IMR-90 (cell line): ENCODE measurements at regions not wholly inside any gene's neighbourhood (a gene's known extent, or its start where the extent isn't known, plus 50 kb on each side); places are given as distances from the start of the nearest gene placed in this dataset.

Experiments used
- ATAC-seq: fragments of 200-7000 bp; cut with Tn5 transposase; 2 replicates; pipeline ENCODE4 v1.9.1; 2020; ENCODE audit warnings: low read depth, mild to moderate bottlenecking, moderate library complexity
- BruUV-seq: library from RNA; stranded (reverse); fragments of 400-500 nt; replicated peaks from 2 replicates; lab custom pipeline; 2021; lab: Mats Ljungman, UMichigan
- CTCF ChIA-PET: fragments of 300-600 bp; formaldehyde crosslinking; extraction: SDS; loops from one replicate; lab custom pipeline; 2021; ENCODE audit warnings: antibody characterized with exemption; lab: Yijun Ruan, JAX
- POLR2A ChIA-PET: fragments of 300-600 bp; sonication (Branson Sonifier 250); formaldehyde crosslinking; loops from one replicate; lab custom pipeline; 2022; ENCODE audit warnings: antibody characterized with exemption; ENCODE audit not compliant: unreplicated experiment; lab: Charles Lee
- DNase-seq: peaks from one replicate; pipeline ENCODE4 v3.0.0; 2013
- H2AFZ ChIP-seq: replicated peaks from 2 replicates; pipeline ENCODE3; 2013; ENCODE audit warnings: low read length, mild to moderate bottlenecking; ENCODE audit not compliant: poor library complexity
- H2AK5ac ChIP-seq: 2 replicates; pipeline ENCODE4 v1.6.1; 2013; ENCODE audit warnings: low read depth, low read length, inconsistent platforms
- H2AK9ac ChIP-seq: replicated peaks from 2 replicates; pipeline ENCODE3; 2013; ENCODE audit warnings: mild to moderate bottlenecking, low read depth, low read length, moderate library complexity; ENCODE audit not compliant: poor library complexity
- H2BK120ac ChIP-seq: 2 replicates; pipeline ENCODE4 v1.6.1; 2013; ENCODE audit warnings: low read depth, low read length, inconsistent platforms
- H2BK15ac ChIP-seq: 3 replicates; pipeline ENCODE4 v1.6.1; 2013; ENCODE audit warnings: low read depth, low read length, inconsistent platforms
- H2BK20ac ChIP-seq: 2 replicates; pipeline ENCODE4 v1.6.1; 2013; ENCODE audit warnings: low read depth, mild to moderate bottlenecking, inconsistent platforms, low read length, moderate library complexity
- H2BK5ac ChIP-seq: 2 replicates; pipeline ENCODE4 v1.6.1; 2013; ENCODE audit warnings: mild to moderate bottlenecking, low read depth, low read length, inconsistent platforms; ENCODE audit not compliant: poor library complexity, severe bottlenecking
- H3K14ac ChIP-seq: replicated peaks from 2 replicates; pipeline ENCODE4 v1.6.1; 2013; ENCODE audit warnings: low read depth, low read length, inconsistent platforms
- H3K18ac ChIP-seq: 2 replicates; pipeline ENCODE4 v1.6.1; 2013; ENCODE audit warnings: low read depth, low read length, control low read depth
- H3K23ac ChIP-seq: 2 replicates; pipeline ENCODE4 v1.6.1; 2013; ENCODE audit warnings: low read depth, low read length, inconsistent platforms
- H3K27ac ChIP-seq: 2 replicates; pipeline ENCODE4 v1.5.1; 2013; ENCODE audit warnings: mild to moderate bottlenecking, control low read depth, low read length; ENCODE audit not compliant: insufficient read depth
- H3K27me3 ChIP-seq: 2 replicates; pipeline ENCODE4 v1.6.1; 2013; ENCODE audit warnings: low read length; ENCODE audit not compliant: control insufficient read depth, insufficient read depth
- H3K36me3 ChIP-seq: 2 replicates; pipeline ENCODE4 v1.6.1; 2013; ENCODE audit warnings: low read length, mixed read lengths; ENCODE audit not compliant: control insufficient read depth, insufficient read depth
- H3K4ac ChIP-seq: 2 replicates; pipeline ENCODE4 v1.6.1; 2013; ENCODE audit warnings: low read depth, low read length, inconsistent platforms
- H3K4me1 ChIP-seq: 2 replicates; pipeline ENCODE4 v1.6.1; 2013; ENCODE audit warnings: low read length, mixed read lengths; ENCODE audit not compliant: control insufficient read depth, insufficient read depth
- H3K4me2 ChIP-seq: 2 replicates; pipeline ENCODE4 v1.6.1; 2013; ENCODE audit warnings: low read depth, mild to moderate bottlenecking, control low read depth, low read length, moderate library complexity
- H3K4me3 ChIP-seq: 2 replicates; pipeline ENCODE4 v1.5.1; 2013; ENCODE audit warnings: low read depth, mild to moderate bottlenecking, control low read depth, low read length, moderate library complexity; ENCODE audit not compliant: insufficient read depth
- H3K56ac ChIP-seq: 2 replicates; pipeline ENCODE4 v1.6.1; 2013; ENCODE audit warnings: low read length, inconsistent platforms; ENCODE audit not compliant: insufficient read depth; ENCODE audit errors: extremely low read depth
- H3K79me1 ChIP-seq, 2 experiments: 2 replicates each; pipeline ENCODE4 v1.6.1; 2013; ENCODE audit warnings: low read length in 2 of 2, inconsistent platforms in 1 of 2, low read depth in 1 of 2
- H3K9ac ChIP-seq: 2 replicates; pipeline ENCODE4 v1.6.1; 2013; ENCODE audit warnings: low read depth, low read length, control low read depth
- H3K9me1 ChIP-seq: 2 replicates; pipeline ENCODE4 v1.6.1; 2013; ENCODE audit warnings: low read length, inconsistent platforms; ENCODE audit not compliant: insufficient read depth
- H3K9me3 ChIP-seq: 2 replicates; pipeline ENCODE4 v1.6.1; 2013; ENCODE audit warnings: low read length; ENCODE audit not compliant: control insufficient read depth, insufficient read depth
- H4K20me1 ChIP-seq: 2 replicates; pipeline ENCODE4 v1.6.1; 2013; ENCODE audit warnings: low read length, inconsistent platforms; ENCODE audit not compliant: insufficient read depth
- H4K5ac ChIP-seq: 2 replicates; pipeline ENCODE4 v1.6.1; 2013; ENCODE audit warnings: mild to moderate bottlenecking, low read depth, low read length, control low read depth
- H4K8ac ChIP-seq, 2 experiments: 2 replicates each; pipeline ENCODE4 v1.6.1; 2013; ENCODE audit warnings: low read depth in 2 of 2, low read length in 2 of 2, control low read depth in 1 of 2, inconsistent platforms in 1 of 2
- H4K91ac ChIP-seq: 2 replicates; pipeline ENCODE4 v1.6.1; 2013; ENCODE audit warnings: low read depth, low read length, inconsistent platforms; ENCODE audit not compliant: insufficient read depth
- MAFK ChIP-seq: IDR thresholded peaks from 2 replicates; pipeline ENCODE4 v1.6.1; 2012; ENCODE audit warnings: low read depth, low read length, improper control_type of control experiment
- MAZ ChIP-seq: IDR thresholded peaks from 2 replicates; pipeline ENCODE4 v1.6.1; 2012; ENCODE audit warnings: low read depth, mild to moderate bottlenecking, low read length, improper control_type of control experiment, moderate library complexity, borderline replicate concordance
- dilution Hi-C: fragments of 300-500 bp; cut with HindIII; formaldehyde crosslinking; loops from one replicate; pipeline ENCODE4 v1.14.3; 2018; ENCODE audit warnings: low sequenced_read_pairs; ENCODE audit not compliant: unreplicated experiment
- in situ Hi-C: fragments of 300-500 bp; cut with MboI; formaldehyde crosslinking; loops from 3 replicates; pipeline ENCODE4 v1.14.3; 2019; ENCODE audit warnings: low sequenced_read_pairs, inconsistent platforms, mixed read lengths
- intact Hi-C: fragments of 100-400 bp; cut with micrococcal nuclease; formaldehyde crosslinking; loops from 2 replicates; pipeline ENCODE4 v1.10.0; 2022

DNA sequence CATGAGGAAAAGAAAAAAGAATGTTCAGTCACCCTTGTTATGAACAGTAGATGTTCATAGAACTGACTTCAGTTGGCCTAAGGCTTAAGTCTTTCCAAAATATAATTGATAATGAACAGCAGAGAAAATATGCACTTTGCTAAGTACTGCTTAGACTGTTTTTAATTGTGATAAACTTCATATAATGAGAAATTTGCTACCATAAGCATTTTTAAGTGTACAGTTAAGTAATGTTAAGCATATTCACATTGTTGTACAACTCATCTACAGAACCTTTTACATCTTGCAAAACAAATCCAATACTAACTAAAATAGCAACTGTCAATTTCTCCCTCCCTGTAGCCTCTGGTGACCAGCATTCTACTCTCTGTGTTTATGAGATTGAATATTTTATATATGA lies 792.2 kb upstream of the LCORL start:
- DNase-seq (no peak), ATAC-seq (no peak)
- Histone ChIP-seq H2BK20ac (no peak overlapping the region), H2BK120ac (no peak overlapping the region), H3K56ac (no peak overlapping the region), H2BK5ac (no peak overlapping the region), H2BK15ac (no peak overlapping the region), H2AFZ (no peak overlapping the region), H3K4me1 (no peaks in the 10 kb centered on the region), H3K14ac (no peak overlapping the region), H4K20me1 (no peaks in the 10 kb centered on the region), H3K79me1 (no peaks in the 10 kb centered on the region), H3K36me3 (no peaks in the 10 kb centered on the region), H3K9ac (no peak overlapping the region), H3K23ac (no peak overlapping the region), H4K5ac (no peak overlapping the region), H3K9me1 (no peaks in the 10 kb centered on the region), H4K8ac (no peak overlapping the region), H2AK9ac (no peak overlapping the region), H3K27me3 (no peaks in the 10 kb centered on the region), H4K91ac (no peak overlapping the region), H3K9me3 (no peaks in the 10 kb centered on the region; the same call in 1 of the 2 replicates), H2AK5ac (no peak overlapping the region), H3K4ac (no peak overlapping the region), H3K4me3 (no peak overlapping the region), H3K27ac (no peak overlapping the region), H3K18ac (no peak overlapping the region), H3K4me2 (no peak overlapping the region)
- no peak for TF ChIP-seq MAZ
- TF ChIP-seq MAFK: peak; percentile 84
- POLR2A ChIA-PET: no interaction called here
- CTCF ChIA-PET: no interaction called here
- no TSS peak for BruUV-seq
- in situ Hi-C loops (no loop called here), intact Hi-C loops (loop anchor here (10.0 kb wide), 2 partner anchors 111 to 251 kb away; no protein-coding TSS in a partner anchor), dilution Hi-C loops (no loop called here)
